Peyer's patch (tissue), 4 donors: ENCODE measurements at regions not wholly inside any gene's neighbourhood (a gene's known extent, or its start where the extent isn't known, plus 50 kb on each side); places are given as distances from the start of the nearest gene placed in this dataset.

Experiments
- POLR2A ChIP-seq, 2 donors: fragments of 450-650 bp; IDR thresholded peaks; one replicate each; pipeline ENCODE4 v1.5.1; 2017; ENCODE audit warnings: antibody characterized with exemption in 2 of 2, mild to moderate bottlenecking in 2 of 2, moderate library complexity in 2 of 2
- TF ChIP-seq, protein P1 (sequence below), 6 experiments: fragments of 450-650 bp in 4 of 6; fragments of 200-600 bp in 2 of 6; sonication (generic) in 1 of 6; IDR thresholded peaks; one replicate each; pipeline ENCODE4 v1.5.1; 2017 to 2019; ENCODE audit warnings: antibody characterized with exemption in 6 of 6, mild to moderate bottlenecking in 3 of 6, moderate library complexity in 1 of 6

DNA sequence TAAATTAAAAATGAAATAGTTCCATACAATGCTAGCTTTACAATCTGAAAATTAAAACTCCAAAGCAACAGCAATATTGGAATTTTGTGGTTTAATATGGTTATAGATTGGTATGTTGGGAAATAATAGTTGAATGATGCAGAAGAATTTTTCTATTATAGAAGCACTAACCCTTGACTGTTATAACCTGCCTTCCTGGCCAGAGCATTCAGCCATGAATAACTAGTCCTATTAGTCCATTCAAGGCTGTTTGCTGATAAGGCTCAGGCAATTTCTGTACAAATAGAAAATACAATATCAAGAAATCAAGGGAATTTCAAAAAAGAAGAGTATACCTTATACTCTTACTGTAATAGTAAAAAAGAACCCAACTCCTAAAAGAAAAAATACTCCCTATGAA lies 101.6 kb upstream of the SP4 start:
- TF ChIP-seq, protein P1, sequence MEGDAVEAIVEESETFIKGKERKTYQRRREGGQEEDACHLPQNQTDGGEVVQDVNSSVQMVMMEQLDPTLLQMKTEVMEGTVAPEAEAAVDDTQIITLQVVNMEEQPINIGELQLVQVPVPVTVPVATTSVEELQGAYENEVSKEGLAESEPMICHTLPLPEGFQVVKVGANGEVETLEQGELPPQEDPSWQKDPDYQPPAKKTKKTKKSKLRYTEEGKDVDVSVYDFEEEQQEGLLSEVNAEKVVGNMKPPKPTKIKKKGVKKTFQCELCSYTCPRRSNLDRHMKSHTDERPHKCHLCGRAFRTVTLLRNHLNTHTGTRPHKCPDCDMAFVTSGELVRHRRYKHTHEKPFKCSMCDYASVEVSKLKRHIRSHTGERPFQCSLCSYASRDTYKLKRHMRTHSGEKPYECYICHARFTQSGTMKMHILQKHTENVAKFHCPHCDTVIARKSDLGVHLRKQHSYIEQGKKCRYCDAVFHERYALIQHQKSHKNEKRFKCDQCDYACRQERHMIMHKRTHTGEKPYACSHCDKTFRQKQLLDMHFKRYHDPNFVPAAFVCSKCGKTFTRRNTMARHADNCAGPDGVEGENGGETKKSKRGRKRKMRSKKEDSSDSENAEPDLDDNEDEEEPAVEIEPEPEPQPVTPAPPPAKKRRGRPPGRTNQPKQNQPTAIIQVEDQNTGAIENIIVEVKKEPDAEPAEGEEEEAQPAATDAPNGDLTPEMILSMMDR (IDR thresholded peaks at IDR 0.05) = no peak
- no peak for TF ChIP-seq POLR2A (IDR thresholded peaks at IDR 0.05)
